Activated CD4-positive, alpha-beta memory T cell treated with anti-CD3 and anti-CD28 coated beads for 36 hours (primary cell): ENCODE measurements at regions not wholly inside any gene's neighbourhood (a gene's known extent, or its start where the extent isn't known, plus 50 kb on each side); places are given as distances from the start of the nearest gene placed in this dataset.

Experiments
- CTCF ChIA-PET: fragments of 350-600 bp; sonication (Branson Sonifier 250); formaldehyde crosslinking; loops from one replicate; lab custom pipeline; 2021; ENCODE audit warnings: antibody characterized with exemption, inconsistent platforms; lab: Charles Lee
- POLR2A ChIA-PET: fragments of 350-600 bp; sonication (Branson Sonifier 250); formaldehyde crosslinking; loops from one replicate; lab custom pipeline; 2021; ENCODE audit warnings: antibody characterized with exemption; lab: Charles Lee
- DNase-seq: peaks from one replicate; pipeline ENCODE4 v3.0.0-alpha.2; 2020
- H3K27ac Mint-ChIP-seq: one replicate; pipeline ENCODE4 v1.8.0; 2021; ENCODE audit warnings: mixed read lengths
- H3K27me3 Mint-ChIP-seq: one replicate; pipeline ENCODE4 v1.8.0; 2021; ENCODE audit warnings: mixed read lengths
- H3K36me3 Mint-ChIP-seq: one replicate; pipeline ENCODE4 v1.8.0; 2021; ENCODE audit warnings: mixed read lengths
- H3K4me1 Mint-ChIP-seq: one replicate; pipeline ENCODE4 v1.8.0; 2021; ENCODE audit warnings: low read depth, mixed read lengths
- H3K4me3 Mint-ChIP-seq: one replicate; pipeline ENCODE4 v1.8.0; 2021; ENCODE audit warnings: mild to moderate bottlenecking, mixed read lengths
- H3K9me3 Mint-ChIP-seq: one replicate; pipeline ENCODE4 v1.8.0; 2021; ENCODE audit warnings: mixed read lengths
- intact Hi-C: fragments of 100-400 bp; cut with micrococcal nuclease; formaldehyde crosslinking; loops from one replicate; pipeline ENCODE4 v1.15.1; 2023

DNA sequence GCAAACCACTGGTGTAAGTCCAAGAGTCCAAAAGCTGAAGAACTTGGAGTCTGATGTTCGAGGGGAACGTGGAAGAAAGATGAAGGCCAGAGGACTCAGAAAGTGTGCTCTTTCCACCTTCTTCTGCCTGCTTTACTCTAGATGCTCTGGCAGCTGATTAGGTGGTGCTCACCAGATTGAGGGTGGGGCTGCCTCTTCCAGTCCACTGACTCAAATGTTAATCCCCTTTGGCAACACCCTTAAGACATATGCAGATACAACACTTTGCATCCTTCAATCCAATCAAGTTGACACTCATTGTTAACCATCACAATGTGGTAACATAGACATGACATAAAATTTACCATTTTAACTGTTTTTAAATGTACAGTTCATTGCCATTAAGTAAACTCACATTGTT lies 249.5 kb downstream of the COG6 start:
- POLR2A ChIA-PET, result no interaction called here
- no peak overlapping the region for H3K27ac Mint-ChIP-seq

GRCh38 chr13:39909634-39910033 lies 254.2 kb downstream of the COG6 start:
- POLR2A ChIA-PET, result no interaction called here
- no peaks in the 10 kb centered on the region for H3K9me3 Mint-ChIP-seq
- no peak overlapping the region for H3K27ac Mint-ChIP-seq
- H3K36me3 Mint-ChIP-seq, result no peaks in the 10 kb centered on the region
- peaks cover 9% of the 10 kb centered on the region for H3K4me1 Mint-ChIP-seq
- DNase-seq, result no peak
- CTCF ChIA-PET, result no interaction called here
- peaks cover 6% of the 10 kb centered on the region for H3K27me3 Mint-ChIP-seq
- intact Hi-C loops, result loop anchor here (1.0 kb wide), 1 partner anchor 117 kb away; no protein-coding TSS in a partner anchor
- H3K4me3 Mint-ChIP-seq, result no peak overlapping the region

More for the DNA sequence above, 249.5 kb downstream of the COG6 start:
- H3K9me3 Mint-ChIP-seq, result no peaks in the 10 kb centered on the region
- H3K4me3 Mint-ChIP-seq, result no peak overlapping the region
- H3K27me3 Mint-ChIP-seq, result no peaks in the 10 kb centered on the region
- intact Hi-C loops, result no loop called here
- CTCF ChIA-PET, result no interaction called here
- H3K4me1 Mint-ChIP-seq, result no peaks in the 10 kb centered on the region
- no peak for DNase-seq
- no peaks in the 10 kb centered on the region for H3K36me3 Mint-ChIP-seq

- H3K27ac Mint-ChIP-seq, result no peak overlapping the region
- ChIA-PET CTCF (no interaction called here), POLR2A (interaction anchor here (1.0 kb wide), 1 partner anchor 133 kb away, joined by 3 read pairs; no protein-coding TSS in a partner anchor)
- intact Hi-C loops, result loop anchor here (1.0 kb wide), 1 partner anchor 116 kb away; no protein-coding TSS in a partner anchor
- DNase-seq, result no peak
- H3K4me3 Mint-ChIP-seq, result no peak overlapping the region
- peaks cover 6% of the 10 kb centered on the region for H3K27me3 Mint-ChIP-seq
- H3K9me3 Mint-ChIP-seq, result no peaks in the 10 kb centered on the region
- peaks cover 9% of the 10 kb centered on the region for H3K4me1 Mint-ChIP-seq
- no peaks in the 10 kb centered on the region for H3K36me3 Mint-ChIP-seq
Measured at GRCh38 chr13:39910041-39910440, 254.6 kb downstream of the COG6 start.

DNA sequence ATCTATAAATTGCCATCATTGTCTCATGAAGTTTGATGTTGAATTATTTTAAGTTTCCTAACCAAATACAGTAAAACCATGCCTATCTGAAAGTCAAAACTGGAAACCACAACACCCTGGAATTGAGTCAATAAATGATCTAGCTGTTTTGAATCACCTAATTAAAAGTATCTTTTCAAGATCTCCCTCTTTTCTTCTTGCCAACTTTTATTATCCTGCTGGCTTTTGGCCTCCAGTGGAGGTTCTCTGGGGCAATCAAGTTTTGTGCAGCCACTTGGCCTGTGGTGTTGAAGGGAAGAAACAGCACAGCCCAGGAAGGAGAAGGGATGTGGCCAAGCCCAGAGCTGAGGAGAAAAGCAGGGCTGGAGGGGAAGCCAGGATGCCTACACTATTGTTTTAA lies 255.4 kb downstream of the COG6 start:
- H3K4me3 Mint-ChIP-seq, result no peak overlapping the region

DNA sequence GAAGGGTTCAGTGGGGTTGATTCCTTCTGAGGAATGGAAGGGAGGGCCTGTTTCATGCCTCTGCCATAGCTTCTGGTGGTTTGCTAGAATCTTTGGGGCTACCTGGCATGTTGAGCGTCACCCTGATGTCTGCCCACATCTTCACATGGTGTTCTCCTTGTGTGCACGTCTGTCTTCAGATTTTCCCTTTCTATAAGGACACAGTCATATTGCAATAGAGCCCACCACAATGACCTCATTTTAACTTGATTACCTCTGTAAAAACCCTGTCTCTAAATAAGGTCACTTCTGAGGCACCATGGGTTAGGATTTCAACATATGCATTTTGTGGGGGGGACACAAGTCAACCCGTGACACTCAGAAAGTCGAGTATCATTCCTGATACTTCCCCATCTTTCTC lies 257.9 kb downstream of the COG6 start:
- POLR2A ChIA-PET, result no interaction called here
- CTCF ChIA-PET, result interaction anchor here (1.4 kb wide), 1 partner anchor 29 kb away, joined by 3 read pairs; no protein-coding TSS in a partner anchor
- H3K4me3 Mint-ChIP-seq, result no peak overlapping the region

More for the DNA sequence above, 255.4 kb downstream of the COG6 start:
- POLR2A ChIA-PET, result interaction anchor here (1.0 kb wide), 1 partner anchor 134 kb away, joined by 3 read pairs; no protein-coding TSS in a partner anchor
- Mint-ChIP-seq H3K27ac (no peak overlapping the region), H3K4me1 (peaks cover 9% of the 10 kb centered on the region), H3K36me3 (no peaks in the 10 kb centered on the region), H3K27me3 (peaks cover 6% of the 10 kb centered on the region), H3K9me3 (no peaks in the 10 kb centered on the region)
- CTCF ChIA-PET, result no interaction called here
- DNase-seq, result no peak
- intact Hi-C loops, result loop anchor here (1.0 kb wide), 1 partner anchor 115 kb away; no protein-coding TSS in a partner anchor

GRCh38 chr13:39913928-39914327 lies 258.5 kb downstream of the COG6 start:
- ChIA-PET CTCF (no interaction called here), POLR2A (no interaction called here)
- Mint-ChIP-seq H3K27ac (no peak overlapping the region), H3K36me3 (no peaks in the 10 kb centered on the region), H3K27me3 (peaks cover 6% of the 10 kb centered on the region), H3K4me1 (peaks cover 9% of the 10 kb centered on the region), H3K4me3 (no peak overlapping the region), H3K9me3 (no peaks in the 10 kb centered on the region)
- DNase-seq, result no peak
- intact Hi-C loops, result no loop called here

More for the DNA sequence above, 257.9 kb downstream of the COG6 start:
- H3K9me3 Mint-ChIP-seq, result no peaks in the 10 kb centered on the region
- H3K4me1 Mint-ChIP-seq, result peaks cover 9% of the 10 kb centered on the region
- no peaks in the 10 kb centered on the region for H3K36me3 Mint-ChIP-seq
- peaks cover 6% of the 10 kb centered on the region for H3K27me3 Mint-ChIP-seq
- intact Hi-C loops, result no loop called here
- no peak overlapping the region for H3K27ac Mint-ChIP-seq
- no peak for DNase-seq

GRCh38 chr13:39915418-39915817 lies 260.0 kb downstream of the COG6 start:
- H3K4me3 Mint-ChIP-seq, result no peak overlapping the region
- POLR2A ChIA-PET, result no interaction called here
- intact Hi-C loops, result loop anchor here (5.0 kb wide), 1 partner anchor 138 kb away; no protein-coding TSS in a partner anchor
- H3K4me1 Mint-ChIP-seq, result peaks cover 6% of the 10 kb centered on the region
- H3K9me3 Mint-ChIP-seq, result no peaks in the 10 kb centered on the region
- H3K36me3 Mint-ChIP-seq, result no peaks in the 10 kb centered on the region
- CTCF ChIA-PET, result interaction anchor here (1.3 kb wide), 1 partner anchor 27 kb away, joined by 6 read pairs; no protein-coding TSS in a partner anchor
- no peak overlapping the region for H3K27ac Mint-ChIP-seq
- peaks cover 6% of the 10 kb centered on the region for H3K27me3 Mint-ChIP-seq
- DNase-seq, result no peak

DNA sequence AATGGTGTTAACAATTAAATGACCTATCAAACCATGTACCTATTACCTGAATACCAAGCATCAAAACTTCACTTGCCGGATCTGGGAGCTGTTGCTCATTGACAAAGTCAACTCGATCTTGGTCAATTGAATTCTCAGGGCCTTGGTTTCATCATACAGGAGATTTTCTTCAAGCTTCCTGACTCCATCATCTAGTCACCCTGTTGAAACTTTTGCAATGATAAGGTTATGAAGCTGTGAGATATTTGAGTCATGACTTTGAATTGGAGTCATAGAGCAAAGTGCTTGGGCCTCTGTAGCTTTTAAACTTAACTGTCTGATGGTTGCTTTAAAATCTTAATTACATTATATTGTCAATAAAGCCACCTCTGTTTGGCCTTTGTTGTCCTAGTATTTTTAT lies 260.9 kb downstream of the COG6 start:
- no peaks in the 10 kb centered on the region for H3K36me3 Mint-ChIP-seq
- no peak overlapping the region for H3K27ac Mint-ChIP-seq
- ChIA-PET POLR2A (no interaction called here), CTCF (interaction anchor here (1.3 kb wide), 1 partner anchor 26 kb away, joined by 6 read pairs; no protein-coding TSS in a partner anchor)
- H3K27me3 Mint-ChIP-seq, result peaks cover 6% of the 10 kb centered on the region
- no peak overlapping the region for H3K4me3 Mint-ChIP-seq
- H3K4me1 Mint-ChIP-seq, result no peaks in the 10 kb centered on the region
- no peaks in the 10 kb centered on the region for H3K9me3 Mint-ChIP-seq
- DNase-seq, result no peak
- intact Hi-C loops, result loop anchor here (5.0 kb wide), 1 partner anchor 139 kb away; no protein-coding TSS in a partner anchor

DNA sequence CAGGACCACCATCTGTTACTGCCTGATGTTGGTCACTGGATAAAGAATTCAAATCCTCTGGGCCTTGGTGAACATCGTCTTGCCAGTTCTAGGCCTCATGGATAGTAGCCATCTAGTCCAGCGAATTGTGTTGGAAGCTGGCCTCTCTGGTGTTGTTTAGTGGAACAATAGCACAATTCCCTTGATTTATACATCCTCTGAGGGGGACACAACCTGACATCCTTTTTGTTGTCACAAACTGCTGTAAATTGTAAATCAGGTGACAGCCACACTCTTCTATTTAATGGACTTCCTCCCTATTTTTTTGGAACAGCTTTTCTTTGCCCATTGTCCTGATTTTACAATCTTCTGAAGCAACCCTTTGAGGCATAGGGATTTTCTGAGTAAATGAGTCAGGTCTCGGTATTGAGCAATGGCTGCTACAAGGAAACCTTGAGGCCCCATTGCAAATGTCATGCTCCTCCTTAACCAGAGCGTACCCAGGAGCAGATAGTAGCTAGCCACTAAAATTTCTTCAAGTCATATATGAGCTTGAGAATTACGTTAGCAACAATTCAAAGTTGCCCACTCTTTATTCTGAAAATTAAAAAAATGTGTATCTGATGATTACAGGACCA lies 263.3 kb downstream of the COG6 start:
- H3K27me3 Mint-ChIP-seq, result peaks cover 4% of the 10 kb centered on the region
- no peak overlapping the region for H3K27ac Mint-ChIP-seq
- no peaks in the 10 kb centered on the region for H3K4me1 Mint-ChIP-seq
- H3K4me3 Mint-ChIP-seq, result no peak overlapping the region
- H3K36me3 Mint-ChIP-seq, result no peaks in the 10 kb centered on the region
- intact Hi-C loops, result loop anchor here (5.0 kb wide), 1 partner anchor 141 kb away; no protein-coding TSS in a partner anchor
- peaks cover 7% of the 10 kb centered on the region for H3K9me3 Mint-ChIP-seq
- ChIA-PET CTCF (interaction anchor here (2.0 kb wide), 1 partner anchor 24 kb away, joined by 8 read pairs; no protein-coding TSS in a partner anchor), POLR2A (no interaction called here)
- DNase-seq, result no peak

- Mint-ChIP-seq H3K4me3 (no peak overlapping the region), H3K27me3 (peaks cover 1% of the 10 kb centered on the region), H3K4me1 (no peaks in the 10 kb centered on the region), H3K9me3 (peaks cover 18% of the 10 kb centered on the region), H3K36me3 (peaks cover 2% of the 10 kb centered on the region), H3K27ac (no peak overlapping the region)
- DNase-seq, result no peak
- intact Hi-C loops, result no loop called here
- POLR2A ChIA-PET, result no interaction called here
- CTCF ChIA-PET, result no interaction called here
Measured at GRCh38 chr13:39920613-39921012, 265.2 kb downstream of the COG6 start.

DNA sequence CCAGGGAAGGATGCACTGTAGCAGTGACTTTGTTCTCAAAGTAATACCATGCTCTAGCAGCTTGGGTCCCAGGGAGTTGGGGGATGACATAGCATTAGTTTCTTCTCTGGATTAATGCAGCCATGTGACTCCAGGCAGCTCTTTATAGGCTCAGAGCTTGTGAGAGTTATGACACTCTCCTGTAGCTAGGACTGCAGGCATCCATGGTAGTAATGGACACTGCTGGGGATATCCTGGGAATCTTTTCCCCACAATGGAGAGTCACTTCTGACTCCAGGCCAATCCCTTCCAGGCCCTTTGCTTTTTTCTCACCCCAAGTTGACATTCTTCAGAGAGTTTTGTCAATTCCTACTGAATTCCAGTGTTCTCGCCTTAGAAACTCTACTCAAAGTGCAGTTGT lies 270.9 kb downstream of the COG6 start:
- ChIA-PET CTCF (no interaction called here), POLR2A (no interaction called here)
- Mint-ChIP-seq H3K27ac (no peak overlapping the region), H3K27me3 (peaks cover 1% of the 10 kb centered on the region), H3K4me1 (peaks cover 13% of the 10 kb centered on the region), H3K36me3 (peaks cover 4% of the 10 kb centered on the region), H3K4me3 (no peak overlapping the region), H3K9me3 (peaks cover 23% of the 10 kb centered on the region)
- DNase-seq, result no peak
- intact Hi-C loops, result no loop called here

- Mint-ChIP-seq H3K27me3 (no peaks in the 10 kb centered on the region), H3K4me1 (peaks cover 13% of the 10 kb centered on the region)
Measured at GRCh38 chr13:39928261-39928660, 272.8 kb downstream of the COG6 start.

More at GRCh38 chr13:39928261-39928660, 272.8 kb downstream of the COG6 start:
- Mint-ChIP-seq H3K36me3 (peaks cover 4% of the 10 kb centered on the region), H3K4me3 (no peak overlapping the region), H3K9me3 (peaks cover 16% of the 10 kb centered on the region), H3K27ac (no peak overlapping the region)
- intact Hi-C loops, result no loop called here
- CTCF ChIA-PET, result no interaction called here
- POLR2A ChIA-PET, result interaction anchor here (0.9 kb wide), 1 partner anchor 47 kb away, joined by 3 read pairs; no protein-coding TSS in a partner anchor
- no peak for DNase-seq
